ENCODE measurements at regions not wholly inside any gene's neighbourhood (a gene's known extent, or its start where the extent isn't known, plus 50 kb on each side); places are given as distances from the start of the nearest gene placed in this dataset.
A peak's percentile ranks its signal among the peaks of the same experiment; 100 is the strongest.

GRCh38 chr4:14580061-14580460 is 422.2 kb upstream of the CPEB2 start:
- Histone ChIP-seq H4K91ac (replicated peaks; ENCODE audit: insufficient read length, low read length) (no peak overlapping the region), H4K20me1 (replicated peaks in 1 of 2; ENCODE audit: control insufficient read depth in 1 of 2, insufficient read depth in 2 of 2, low read length in 2 of 2) (no peaks in the 10 kb centered on the region), H3K23me2 (ENCODE audit: low read depth, low read length) (no peaks in the 10 kb centered on the region), H2AK5ac (ENCODE audit: low read depth, low read length) (no peak overlapping the region), H3K56ac (replicated peaks; ENCODE audit: insufficient read length, low read depth, low read length) (no peak overlapping the region), H3K4me2 (ENCODE audit: insufficient read depth in 1 of 2, low read depth in 2 of 2, low read length in 2 of 2) (no peak overlapping the region), H3K79me2 (ENCODE audit: control insufficient read depth in 1 of 2, insufficient read depth in 2 of 2, low read length in 2 of 2) (no peaks in the 10 kb centered on the region), H3K18ac (ENCODE audit: extremely low read depth, low read length) (no peak overlapping the region), H2BK12ac (ENCODE audit: low read depth, low read length) (no peak overlapping the region), H2BK5ac (ENCODE audit: low read depth, low read length) (no peak overlapping the region), H2AFZ (ENCODE audit: low read length) (no peak overlapping the region), H3K9ac (replicated peaks in 1 of 4; ENCODE audit: extremely low read depth in 1 of 4, low read depth in 3 of 4, low read length in 3 of 4) (no peak overlapping the region), H4K5ac (ENCODE audit: insufficient read length, low read depth, low read length) (no peak overlapping the region), H3K23ac (ENCODE audit: insufficient read length) (no peak overlapping the region), H3K4me1 (replicated peaks in 1 of 4; ENCODE audit: control insufficient read depth in 3 of 4, insufficient read depth in 4 of 4, low read length in 3 of 4) (no peaks in the 10 kb centered on the region), H3K4ac (replicated peaks; ENCODE audit: insufficient read length, low read depth, low read length) (no peak overlapping the region), H2BK20ac (ENCODE audit: low read length) (no peak overlapping the region), H3K14ac (ENCODE audit: insufficient read length) (no peak overlapping the region), H3K27ac (ENCODE audit: low read depth, low read length) (no peak overlapping the region), H3K4me3 (ENCODE audit: extremely low read depth in 1 of 4, insufficient read depth in 2 of 4, low read depth in 3 of 4, low read length in 4 of 4) (no peak overlapping the region), H3K9me3 (ENCODE audit: insufficient read depth in 2 of 2, low read depth in 1 of 2, low read length in 1 of 2) (no peaks in the 10 kb centered on the region), H3K27me3 (replicated peaks in 1 of 4; ENCODE audit: control insufficient read depth in 3 of 4, extremely low read depth in 1 of 4, insufficient read depth in 3 of 4, low read length in 3 of 4) (no peaks in the 10 kb centered on the region), H3K36me3 (ENCODE audit: control insufficient read depth in 2 of 4, insufficient read depth in 4 of 4, low read length in 3 of 4) (no peaks in the 10 kb centered on the region), H2BK15ac (ENCODE audit: low read length) (no peak overlapping the region), H3K79me1 (ENCODE audit: low read depth, low read length) (no peaks in the 10 kb centered on the region), H2BK120ac (replicated peaks; ENCODE audit: low read depth, low read length) (no peak overlapping the region), H4K8ac (ENCODE audit: extremely low read depth, insufficient read depth, low read length) (no peak overlapping the region)
- ChIA-PET CTCF (ENCODE audit: partially characterized antibody) (interaction anchor here (0.6 kb wide), 2 partner anchors 167 to 1058 kb away, joined by 3 read pairs; no protein-coding TSS in a partner anchor), POLR2A (ENCODE audit: partially characterized antibody) (no interaction called here)
- TF ChIP-seq CREB1 (IDR thresholded peaks at IDR 0.05) (no peak), MAFK (IDR thresholded peaks at IDR 0.05; ENCODE audit: low read depth, low read length) (peak; percentile 74; the same call in 1 of the 2 replicates), CHD2 (IDR thresholded peaks at IDR 0.05; ENCODE audit: low read length) (no peak), RAD21 (IDR thresholded peaks at IDR 0.05 in 1 of 2, conservative IDR thresholded peaks at IDR 0.05 in 1 of 2; ENCODE audit: low read depth in 2 of 2, low read length in 2 of 2) (no peak), SP1 (IDR thresholded peaks at IDR 0.05; ENCODE audit: low read depth, low read length) (no peak), SAP30 (IDR thresholded peaks at IDR 0.05; ENCODE audit: insufficient read depth, insufficient replicate concordance, low read length) (no peak)
- no peak for DNase-seq (ENCODE audit: low read depth in 1 of 2, low spot score in 2 of 2)
- no peak for FAIRE-seq

Measured in H1 (cell line).